ENCODE measurements at regions not wholly inside any gene's neighbourhood (a gene's known extent, or its start where the extent isn't known, plus 50 kb on each side); places are given as distances from the start of the nearest gene placed in this dataset.

DNA sequence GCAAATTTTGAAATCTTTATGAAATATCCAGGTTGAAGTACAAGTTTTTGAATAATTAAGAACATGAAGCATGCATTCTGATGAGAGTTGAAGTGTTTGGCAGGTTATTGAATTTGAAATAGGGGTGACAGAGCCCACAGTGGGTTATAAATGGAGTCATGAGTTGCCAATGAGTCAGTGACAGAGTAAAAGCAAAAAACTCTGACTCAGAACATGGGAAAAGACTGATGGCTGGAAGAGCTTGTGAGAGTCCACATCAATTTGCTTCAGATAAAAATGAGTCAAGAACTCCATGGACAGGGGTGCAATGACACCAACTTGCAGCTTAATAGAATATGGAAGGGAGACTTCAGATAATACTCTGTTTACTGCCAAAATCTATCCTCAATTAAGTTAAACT, 105.3 kb downstream of the SLC6A15 start:
- no peak for DNase-seq (ENCODE audit: low spot score)

- DNase-seq (ENCODE audit: low spot score): no peak
These were observed 107.1 kb downstream of the SLC6A15 start for GRCh38 chr12:84805474-84805858.

- no peak for DNase-seq (ENCODE audit: low spot score)
These were observed 107.7 kb downstream of the SLC6A15 start for GRCh38 chr12:84804691-84805473.

DNA sequence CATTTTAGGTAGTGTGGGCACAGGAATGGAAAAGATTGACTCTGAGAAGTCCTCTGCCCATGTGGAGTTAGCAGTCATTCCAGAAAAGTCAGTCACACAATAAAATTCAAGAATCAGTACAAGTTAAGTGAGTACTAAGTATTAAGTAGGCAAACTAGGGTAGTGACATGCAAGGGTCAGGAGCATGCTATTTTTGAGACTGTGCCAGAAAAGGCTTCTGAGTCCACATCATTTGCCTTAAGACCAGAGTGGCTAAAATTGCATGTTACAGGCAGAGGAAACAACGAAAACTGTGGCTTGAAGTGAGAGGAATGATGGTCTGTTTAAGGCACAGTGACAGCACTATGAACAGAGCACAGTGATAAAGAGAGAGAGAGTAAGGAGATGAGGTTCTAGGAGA, 108.9 kb downstream of the SLC6A15 start:
- no peak for DNase-seq (ENCODE audit: low spot score)

DNA sequence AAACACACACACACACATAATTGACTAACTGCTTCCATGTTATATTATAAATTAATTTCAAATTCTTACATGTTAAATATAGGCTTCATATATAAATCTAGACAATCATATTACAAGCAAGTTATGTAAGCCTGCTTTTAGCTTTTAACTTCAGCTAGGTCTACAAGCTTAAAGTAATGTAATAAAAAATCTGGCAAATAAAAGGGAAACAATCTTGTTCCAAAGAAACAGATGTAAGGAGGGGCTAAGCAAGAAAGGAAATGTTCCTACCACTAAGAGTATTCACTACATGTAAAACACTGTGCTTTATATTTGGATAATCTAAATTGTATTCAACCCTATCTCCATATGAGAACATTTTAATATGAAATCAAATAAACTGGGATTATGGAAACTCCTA, 110.4 kb downstream of the SLC6A15 start:
- DNase-seq (ENCODE audit: low spot score): no peak

GRCh38 chr12:84793558-84794367, 118.8 kb downstream of the SLC6A15 start:
- DNase-seq (ENCODE audit: low spot score): no peak

- no peak for DNase-seq (ENCODE audit: low spot score)
These were observed 121.2 kb downstream of the SLC6A15 start for GRCh38 chr12:84791444-84791843.

- DNase-seq (ENCODE audit: low spot score): no peak
These were observed 123.4 kb downstream of the SLC6A15 start for GRCh38 chr12:84789184-84789583.

- DNase-seq (ENCODE audit: low spot score): no peak
These were observed 125.3 kb downstream of the SLC6A15 start for GRCh38 chr12:84787253-84787652.

DNA sequence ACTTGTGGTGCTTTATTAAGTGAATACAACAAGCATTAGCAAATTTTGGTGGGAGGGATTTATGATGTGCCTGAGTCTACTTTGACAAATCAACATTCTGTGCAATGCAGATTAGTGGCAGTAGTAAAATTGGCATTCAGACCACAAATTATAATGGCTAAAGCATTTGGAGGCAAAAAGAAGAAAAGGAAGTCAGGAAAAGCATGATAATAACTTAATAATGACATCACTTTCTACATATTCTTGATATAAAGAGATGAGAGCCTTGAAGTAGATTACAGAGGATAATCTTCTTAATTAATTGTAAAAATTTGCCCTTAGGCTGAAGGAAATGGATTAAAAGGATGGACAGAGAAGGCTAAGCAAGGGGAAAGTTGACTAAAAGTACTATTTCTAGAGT, 126.0 kb downstream of the SLC6A15 start:
- no peak for DNase-seq (ENCODE audit: low spot score)

DNA sequence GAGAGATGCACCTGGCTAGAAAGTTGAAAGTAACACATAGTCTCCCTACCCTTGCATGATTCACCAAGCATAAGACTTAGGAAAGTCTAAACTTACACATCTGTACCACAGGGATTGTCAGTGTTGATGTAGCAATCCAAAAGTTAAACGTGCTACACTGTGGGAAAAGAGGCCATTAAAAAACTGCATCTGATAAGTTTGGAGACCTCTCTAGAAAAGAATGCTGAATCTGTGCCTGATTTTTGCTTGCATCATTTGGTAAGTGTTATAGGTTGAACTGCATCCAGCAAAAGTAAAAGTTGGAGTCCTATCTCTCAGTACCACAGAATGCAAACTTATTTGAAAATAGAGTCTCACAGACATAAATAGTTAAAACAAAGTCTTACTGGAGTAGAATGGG, 126.6 kb downstream of the SLC6A15 start:
- DNase-seq (ENCODE audit: low spot score): no peak

- no peak for DNase-seq (ENCODE audit: low spot score)
These were observed 127.3 kb downstream of the SLC6A15 start for GRCh38 chr12:84785281-84785680.

GRCh38 chr12:84779169-84779568, 133.4 kb downstream of the SLC6A15 start:
- no peak for DNase-seq (ENCODE audit: low spot score)

- DNase-seq (ENCODE audit: low spot score): no peak
These were observed 140.3 kb downstream of the SLC6A15 start for GRCh38 chr12:84772281-84772680.

GRCh38 chr12:84767079-84767478, 145.5 kb downstream of the SLC6A15 start:
- no peak for DNase-seq (ENCODE audit: low spot score)

DNA sequence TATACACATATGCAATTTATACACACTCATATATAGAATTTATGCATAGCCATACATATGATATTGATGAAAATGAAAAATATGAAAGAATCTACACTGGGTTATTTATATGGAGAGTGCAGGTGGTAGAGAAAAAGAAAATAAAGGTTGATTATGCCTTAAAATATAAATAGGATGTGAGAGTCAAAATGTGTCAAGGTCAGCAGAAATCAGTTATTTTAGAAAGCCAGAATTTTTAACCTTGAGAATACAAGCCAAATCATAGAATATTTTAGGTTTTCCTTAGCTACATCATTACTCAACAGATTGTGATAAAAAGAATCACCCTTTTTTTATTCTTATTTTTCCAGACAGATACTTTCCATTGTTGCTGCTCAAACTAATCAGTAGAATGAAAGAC, 146.2 kb downstream of the SLC6A15 start:
- DNase-seq (ENCODE audit: low spot score): no peak

DNA sequence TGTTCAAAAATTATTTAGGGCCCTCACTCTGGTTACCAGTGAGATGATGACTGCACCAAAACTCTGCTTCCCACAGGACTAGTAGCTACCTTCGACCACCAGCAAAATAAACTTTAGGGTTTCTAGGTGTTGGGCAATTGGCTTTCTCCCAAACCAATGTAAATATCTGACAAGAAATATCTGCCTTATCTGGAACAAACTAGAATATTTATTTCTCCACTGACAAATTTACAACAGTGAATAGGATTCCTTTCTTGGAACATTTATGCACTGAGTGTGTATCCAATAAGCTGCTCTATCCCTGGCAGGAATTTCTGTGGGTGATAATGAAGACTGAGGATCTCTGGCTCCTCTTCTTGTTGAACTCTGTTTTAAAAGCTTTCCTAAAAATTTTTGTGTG, 148.6 kb downstream of the SLC6A15 start:
- DNase-seq (ENCODE audit: low spot score): no peak

DNA sequence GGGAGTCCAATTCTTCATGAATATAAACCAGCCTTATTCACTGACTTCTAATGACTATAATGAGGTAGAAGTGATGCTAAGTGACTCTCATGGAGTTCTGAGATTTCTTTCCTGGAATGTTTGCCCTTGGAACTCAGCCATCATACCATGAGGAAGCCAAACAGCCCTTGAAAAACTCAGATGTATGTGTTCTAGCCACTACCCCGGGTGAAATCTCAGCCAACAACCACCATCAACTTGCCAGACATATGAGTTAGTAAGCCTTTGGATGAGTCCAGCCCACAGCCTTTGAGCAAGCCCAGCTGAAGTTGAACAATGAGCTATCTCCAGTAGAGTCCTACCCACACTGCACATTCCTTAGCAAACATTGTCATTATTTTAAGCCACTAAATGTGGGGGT, 149.5 kb downstream of the SLC6A15 start:
- no peak for DNase-seq (ENCODE audit: low spot score)

GRCh38 chr12:84760091-84760865, 152.3 kb downstream of the SLC6A15 start:
- no peak for DNase-seq (ENCODE audit: low spot score)

DNA sequence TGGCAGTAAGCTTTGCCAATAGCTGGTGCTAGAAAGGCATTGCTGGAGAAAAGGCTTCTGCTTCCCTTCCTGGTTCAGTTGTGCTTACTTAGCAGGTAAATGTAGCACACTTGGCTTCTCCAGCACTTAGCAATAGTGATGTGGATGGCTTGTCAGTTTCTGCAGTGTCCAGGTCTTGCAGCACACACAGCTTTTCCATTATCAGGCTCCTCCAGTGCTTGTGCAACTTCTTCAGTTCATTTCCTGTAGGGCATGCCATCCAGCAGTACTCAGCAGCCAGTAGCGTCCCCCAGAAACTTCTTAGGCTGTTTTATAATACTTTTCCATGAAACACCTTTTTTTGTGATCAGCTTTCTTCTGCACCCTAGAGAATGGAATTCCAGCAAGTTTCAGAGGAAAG, 154.6 kb downstream of the SLC6A15 start:
- DNase-seq (ENCODE audit: low spot score): no peak

DNA sequence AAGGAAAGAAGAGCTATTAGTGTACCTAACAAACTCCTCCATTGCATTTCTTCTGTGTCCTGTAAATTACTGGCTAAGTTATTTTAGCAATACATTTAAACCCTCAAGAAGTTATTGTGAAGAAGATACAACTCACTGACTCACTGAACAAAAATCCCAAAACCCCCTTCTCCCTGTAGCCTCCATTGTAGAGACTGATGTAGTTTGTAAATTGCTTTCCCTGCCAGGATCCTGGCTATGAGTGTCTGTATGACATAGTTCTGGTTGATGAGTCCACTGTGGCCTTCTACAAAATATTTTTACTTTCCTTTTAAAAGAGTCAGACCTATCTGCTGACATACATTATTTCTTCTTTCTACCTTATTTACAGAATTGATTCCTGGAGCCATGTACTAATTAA, 155.6 kb downstream of the SLC6A15 start:
- DNase-seq (ENCODE audit: low spot score): no peak

GRCh38 chr12:84745127-84745526, 167.5 kb downstream of the SLC6A15 start:
- DNase-seq (ENCODE audit: low spot score): no peak

- no peak for DNase-seq (ENCODE audit: low spot score)
These were observed 170.9 kb downstream of the SLC6A15 start for GRCh38 chr12:84741692-84742091.
